IMR-90 (cell line): ENCODE measurements at regions not wholly inside any gene's neighbourhood (a gene's known extent, or its start where the extent isn't known, plus 50 kb on each side); places are given as distances from the start of the nearest gene placed in this dataset.
"Not testable (repeated sequence)": the region's sequence is repeated elsewhere in the genome, so short reads cannot be mapped to it uniquely, and the experiment has no call there.

Experiments used
- ATAC-seq: fragments of 200-7000 bp; cut with Tn5 transposase; 2 replicates; pipeline ENCODE4 v1.9.1; 2020; ENCODE audit warnings: low read depth, mild to moderate bottlenecking, moderate library complexity
- BruUV-seq: library from RNA; stranded (reverse); fragments of 400-500 nt; replicated peaks from 2 replicates; lab custom pipeline; 2021; lab: Mats Ljungman, UMichigan
- CTCF ChIA-PET: fragments of 300-600 bp; formaldehyde crosslinking; extraction: SDS; loops from one replicate; lab custom pipeline; 2021; ENCODE audit warnings: antibody characterized with exemption; lab: Yijun Ruan, JAX
- POLR2A ChIA-PET: fragments of 300-600 bp; sonication (Branson Sonifier 250); formaldehyde crosslinking; loops from one replicate; lab custom pipeline; 2022; ENCODE audit warnings: antibody characterized with exemption; ENCODE audit not compliant: unreplicated experiment; lab: Charles Lee
- DNase-seq: peaks from one replicate; pipeline ENCODE4 v3.0.0; 2013
- H2AFZ ChIP-seq: replicated peaks from 2 replicates; pipeline ENCODE3; 2013; ENCODE audit warnings: low read length, mild to moderate bottlenecking; ENCODE audit not compliant: poor library complexity
- H2AK5ac ChIP-seq: 2 replicates; pipeline ENCODE4 v1.6.1; 2013; ENCODE audit warnings: low read depth, low read length, inconsistent platforms
- H2AK9ac ChIP-seq: replicated peaks from 2 replicates; pipeline ENCODE3; 2013; ENCODE audit warnings: mild to moderate bottlenecking, low read depth, low read length, moderate library complexity; ENCODE audit not compliant: poor library complexity
- H2BK120ac ChIP-seq: 2 replicates; pipeline ENCODE4 v1.6.1; 2013; ENCODE audit warnings: low read depth, low read length, inconsistent platforms
- H2BK15ac ChIP-seq: 3 replicates; pipeline ENCODE4 v1.6.1; 2013; ENCODE audit warnings: low read depth, low read length, inconsistent platforms
- H2BK20ac ChIP-seq: 2 replicates; pipeline ENCODE4 v1.6.1; 2013; ENCODE audit warnings: low read depth, mild to moderate bottlenecking, inconsistent platforms, low read length, moderate library complexity
- H2BK5ac ChIP-seq: 2 replicates; pipeline ENCODE4 v1.6.1; 2013; ENCODE audit warnings: mild to moderate bottlenecking, low read depth, low read length, inconsistent platforms; ENCODE audit not compliant: poor library complexity, severe bottlenecking
- H3K14ac ChIP-seq: replicated peaks from 2 replicates; pipeline ENCODE4 v1.6.1; 2013; ENCODE audit warnings: low read depth, low read length, inconsistent platforms
- H3K18ac ChIP-seq: 2 replicates; pipeline ENCODE4 v1.6.1; 2013; ENCODE audit warnings: low read depth, low read length, control low read depth
- H3K23ac ChIP-seq: 2 replicates; pipeline ENCODE4 v1.6.1; 2013; ENCODE audit warnings: low read depth, low read length, inconsistent platforms
- H3K27ac ChIP-seq: 2 replicates; pipeline ENCODE4 v1.5.1; 2013; ENCODE audit warnings: mild to moderate bottlenecking, control low read depth, low read length; ENCODE audit not compliant: insufficient read depth
- H3K27me3 ChIP-seq: 2 replicates; pipeline ENCODE4 v1.6.1; 2013; ENCODE audit warnings: low read length; ENCODE audit not compliant: control insufficient read depth, insufficient read depth
- H3K36me3 ChIP-seq: 2 replicates; pipeline ENCODE4 v1.6.1; 2013; ENCODE audit warnings: low read length, mixed read lengths; ENCODE audit not compliant: control insufficient read depth, insufficient read depth
- H3K4ac ChIP-seq: 2 replicates; pipeline ENCODE4 v1.6.1; 2013; ENCODE audit warnings: low read depth, low read length, inconsistent platforms
- H3K4me1 ChIP-seq: 2 replicates; pipeline ENCODE4 v1.6.1; 2013; ENCODE audit warnings: low read length, mixed read lengths; ENCODE audit not compliant: control insufficient read depth, insufficient read depth
- H3K4me2 ChIP-seq: 2 replicates; pipeline ENCODE4 v1.6.1; 2013; ENCODE audit warnings: low read depth, mild to moderate bottlenecking, control low read depth, low read length, moderate library complexity
- H3K4me3 ChIP-seq: 2 replicates; pipeline ENCODE4 v1.5.1; 2013; ENCODE audit warnings: low read depth, mild to moderate bottlenecking, control low read depth, low read length, moderate library complexity; ENCODE audit not compliant: insufficient read depth
- H3K56ac ChIP-seq: 2 replicates; pipeline ENCODE4 v1.6.1; 2013; ENCODE audit warnings: low read length, inconsistent platforms; ENCODE audit not compliant: insufficient read depth; ENCODE audit errors: extremely low read depth
- H3K79me1 ChIP-seq, 2 experiments: 2 replicates each; pipeline ENCODE4 v1.6.1; 2013; ENCODE audit warnings: low read length in 2 of 2, inconsistent platforms in 1 of 2, low read depth in 1 of 2
- H3K9ac ChIP-seq: 2 replicates; pipeline ENCODE4 v1.6.1; 2013; ENCODE audit warnings: low read depth, low read length, control low read depth
- H3K9me1 ChIP-seq: 2 replicates; pipeline ENCODE4 v1.6.1; 2013; ENCODE audit warnings: low read length, inconsistent platforms; ENCODE audit not compliant: insufficient read depth
- H3K9me3 ChIP-seq: 2 replicates; pipeline ENCODE4 v1.6.1; 2013; ENCODE audit warnings: low read length; ENCODE audit not compliant: control insufficient read depth, insufficient read depth
- H4K20me1 ChIP-seq: 2 replicates; pipeline ENCODE4 v1.6.1; 2013; ENCODE audit warnings: low read length, inconsistent platforms; ENCODE audit not compliant: insufficient read depth
- H4K5ac ChIP-seq: 2 replicates; pipeline ENCODE4 v1.6.1; 2013; ENCODE audit warnings: mild to moderate bottlenecking, low read depth, low read length, control low read depth
- H4K8ac ChIP-seq, 2 experiments: 2 replicates each; pipeline ENCODE4 v1.6.1; 2013; ENCODE audit warnings: low read depth in 2 of 2, low read length in 2 of 2, control low read depth in 1 of 2, inconsistent platforms in 1 of 2
- H4K91ac ChIP-seq: 2 replicates; pipeline ENCODE4 v1.6.1; 2013; ENCODE audit warnings: low read depth, low read length, inconsistent platforms; ENCODE audit not compliant: insufficient read depth
- WGBS, 2 experiments: methylation state at CpG; one replicate each; pipeline versions ENCODE4 v1.1.5 to v1.1.7; 2013; ENCODE audit warnings: missing lambda C conversion rate in 2 of 2; ENCODE audit not compliant: insufficient read length in 1 of 2; ENCODE audit errors: extremely low coverage in 2 of 2; 5-methylcytosine and 5-hydroxymethylcytosine counted together
- dilution Hi-C: fragments of 300-500 bp; cut with HindIII; formaldehyde crosslinking; loops from one replicate; pipeline ENCODE4 v1.14.3; 2018; ENCODE audit warnings: low sequenced_read_pairs; ENCODE audit not compliant: unreplicated experiment
- in situ Hi-C: fragments of 300-500 bp; cut with MboI; formaldehyde crosslinking; loops from 3 replicates; pipeline ENCODE4 v1.14.3; 2019; ENCODE audit warnings: low sequenced_read_pairs, inconsistent platforms, mixed read lengths
- intact Hi-C: fragments of 100-400 bp; cut with micrococcal nuclease; formaldehyde crosslinking; loops from 2 replicates; pipeline ENCODE4 v1.10.0; 2022

- H2AK9ac ChIP-seq, ATAC-seq, BruUV-seq, H3K4me3 ChIP-seq, dilution Hi-C loops, H2BK120ac ChIP-seq, H2BK5ac ChIP-seq, H3K27me3 ChIP-seq, H3K4me2 ChIP-seq, CTCF ChIA-PET, H2BK15ac ChIP-seq, H3K79me1 ChIP-seq, DNase-seq, H3K9me3 ChIP-seq, H3K36me3 ChIP-seq, H4K20me1 ChIP-seq, H3K9me1 ChIP-seq, H3K23ac ChIP-seq, H3K9ac ChIP-seq, H2BK20ac ChIP-seq, H3K4ac ChIP-seq, POLR2A ChIA-PET, H2AFZ ChIP-seq, H3K27ac ChIP-seq, H4K5ac ChIP-seq, H2AK5ac ChIP-seq, H4K8ac ChIP-seq, H3K14ac ChIP-seq, H3K18ac ChIP-seq, H3K4me1 ChIP-seq, H3K56ac ChIP-seq, in situ Hi-C loops, intact Hi-C loops, H4K91ac ChIP-seq: not testable (repeated sequence)
- WGBS, 2 experiments = no CpG with 5 or more reads among the region's 21 CpGs
Observed at GRCh38 chr1:134936-135335, 316.5 kb downstream of the OR4F29 start.

GRCh38 chr1:118440-118839, 333.0 kb downstream of the OR4F29 start:
- H3K18ac ChIP-seq, H3K79me1 ChIP-seq, H3K4me1 ChIP-seq, H3K9ac ChIP-seq, H4K91ac ChIP-seq, H2BK120ac ChIP-seq, H3K4me2 ChIP-seq, H3K36me3 ChIP-seq, H3K56ac ChIP-seq, POLR2A ChIA-PET, H3K27me3 ChIP-seq, H3K9me3 ChIP-seq, H4K8ac ChIP-seq, H2AK9ac ChIP-seq, H2AFZ ChIP-seq, in situ Hi-C loops, H3K23ac ChIP-seq, H2BK20ac ChIP-seq, H3K14ac ChIP-seq, H2BK15ac ChIP-seq, H4K20me1 ChIP-seq, DNase-seq, H4K5ac ChIP-seq, H2BK5ac ChIP-seq, H3K9me1 ChIP-seq, ATAC-seq, BruUV-seq, H3K4ac ChIP-seq, CTCF ChIA-PET, intact Hi-C loops, H3K4me3 ChIP-seq, dilution Hi-C loops, H2AK5ac ChIP-seq, H3K27ac ChIP-seq: not testable (repeated sequence)
